NOMO-1 (cell line): ENCODE measurements at regions not wholly inside any gene's neighbourhood (a gene's known extent, or its start where the extent isn't known, plus 50 kb on each side); places are given as distances from the start of the nearest gene placed in this dataset.

ENCODE experiments used
- DNase-seq, 2 experiments: peaks; one replicate each; lab custom pipeline; 2025; ENCODE audit not compliant: unreplicated experiment in 2 of 2; lab: John Stamatoyannopoulos, UW

GRCh38 chr13:90974249-90974975 lies 373.1 kb upstream of the MIR17HG start:
- DNase-seq: no peak

DNA sequence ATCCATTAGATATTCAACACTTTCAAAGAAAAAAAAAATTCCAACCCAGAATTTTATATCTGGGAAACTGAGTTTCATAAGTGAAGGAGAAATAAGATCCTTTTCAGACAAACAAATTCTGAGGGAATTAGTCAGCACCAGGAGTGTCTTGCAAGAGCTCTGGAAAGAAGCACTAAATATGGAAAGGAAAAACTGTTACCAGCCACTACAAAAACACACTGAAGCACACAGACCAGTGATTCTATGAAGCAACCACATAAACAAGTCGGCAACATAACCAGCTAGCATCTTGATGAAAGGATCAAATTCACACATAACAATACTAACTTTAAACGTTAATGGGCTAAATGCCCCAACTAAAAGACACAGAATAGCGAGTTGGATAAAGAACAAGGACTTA lies 368.4 kb upstream of the MIR17HG start:
- no peak for DNase-seq

DNA sequence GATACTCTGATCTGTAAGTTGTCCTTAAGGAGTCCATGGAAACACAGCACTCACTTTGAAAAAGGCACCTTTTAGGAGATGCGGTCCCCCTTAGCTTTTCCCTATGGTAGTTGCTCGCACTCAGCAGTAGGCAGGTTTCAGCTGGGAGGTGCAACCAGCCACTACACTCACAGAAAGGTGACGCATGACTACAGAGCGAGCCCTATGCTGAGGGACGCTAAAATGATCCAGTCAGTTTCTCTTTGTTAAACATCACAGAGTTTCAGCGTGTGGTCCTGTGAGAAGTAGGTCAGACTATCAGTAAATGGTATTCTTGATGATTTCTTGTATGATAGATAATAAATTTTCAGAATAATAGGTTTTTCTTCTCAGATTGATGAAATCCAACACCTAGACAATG lies 362.7 kb upstream of the MIR17HG start:
- no peak for DNase-seq

GRCh38 chr13:90995001-90995400 lies 352.5 kb upstream of the MIR17HG start:
- DNase-seq: no peak

DNA sequence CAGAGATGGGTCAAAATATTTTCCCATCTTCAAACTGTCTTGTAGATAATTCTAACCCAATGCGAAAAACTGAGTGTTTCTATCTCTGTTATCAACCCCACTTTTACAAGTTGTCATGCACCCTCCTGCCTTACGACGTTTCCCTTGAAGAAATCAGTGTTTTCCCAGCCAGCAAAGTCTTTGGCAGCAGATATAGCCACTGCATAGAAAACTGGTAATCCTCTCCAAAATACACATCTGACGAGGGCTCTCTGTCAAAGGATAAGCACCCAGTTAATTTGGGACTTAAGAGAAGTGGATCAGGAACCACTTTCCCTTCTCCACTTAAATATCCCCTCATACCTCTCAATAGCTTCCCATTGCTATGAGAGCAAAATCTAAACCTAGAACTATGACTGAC lies 351.9 kb upstream of the MIR17HG start:
- DNase-seq: no peak

GRCh38 chr13:90997951-90998350 lies 349.5 kb upstream of the MIR17HG start:
- no peak for DNase-seq

DNA sequence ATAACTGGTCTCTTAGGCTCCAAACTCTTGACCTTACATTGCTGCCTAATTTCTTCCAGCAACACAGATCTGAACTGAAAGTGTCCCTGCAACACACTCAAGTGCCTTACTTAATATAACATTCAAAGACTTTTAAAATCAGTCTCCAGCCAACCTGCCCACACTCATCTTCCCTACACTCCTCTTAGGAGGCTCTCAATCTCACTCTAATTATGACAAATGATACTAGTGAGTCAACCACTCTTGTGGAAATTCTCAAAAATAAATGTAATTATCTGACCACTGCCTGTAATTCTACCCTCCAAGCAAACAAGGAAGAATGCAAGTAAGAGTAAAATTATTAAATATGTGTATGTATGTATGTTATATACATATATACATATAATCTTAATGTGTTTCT lies 348.1 kb upstream of the MIR17HG start:
- no peak for DNase-seq

- DNase-seq: no peak
Measured at GRCh38 chr13:91001371-91001770, 346.1 kb upstream of the MIR17HG start.

DNA sequence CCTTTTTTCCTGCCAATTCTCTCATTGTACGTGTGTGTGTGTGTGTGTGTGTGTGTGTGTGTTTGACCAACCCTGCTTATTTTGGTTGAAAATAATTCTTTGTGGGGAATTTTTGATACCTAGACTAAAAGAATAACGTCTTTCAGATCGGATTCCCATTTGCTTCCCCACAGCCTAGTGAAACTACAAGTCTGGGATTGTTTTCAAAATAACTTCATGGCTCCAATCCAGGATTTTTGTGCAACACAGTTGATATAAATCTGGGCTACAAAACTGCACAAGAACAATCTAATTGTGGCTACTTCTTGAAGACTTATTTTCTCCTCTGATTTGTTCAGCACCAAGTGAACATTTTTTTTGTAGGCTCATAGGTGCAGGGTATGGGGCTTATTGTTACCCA lies 332.8 kb upstream of the MIR17HG start:
- DNase-seq: no peak

DNA sequence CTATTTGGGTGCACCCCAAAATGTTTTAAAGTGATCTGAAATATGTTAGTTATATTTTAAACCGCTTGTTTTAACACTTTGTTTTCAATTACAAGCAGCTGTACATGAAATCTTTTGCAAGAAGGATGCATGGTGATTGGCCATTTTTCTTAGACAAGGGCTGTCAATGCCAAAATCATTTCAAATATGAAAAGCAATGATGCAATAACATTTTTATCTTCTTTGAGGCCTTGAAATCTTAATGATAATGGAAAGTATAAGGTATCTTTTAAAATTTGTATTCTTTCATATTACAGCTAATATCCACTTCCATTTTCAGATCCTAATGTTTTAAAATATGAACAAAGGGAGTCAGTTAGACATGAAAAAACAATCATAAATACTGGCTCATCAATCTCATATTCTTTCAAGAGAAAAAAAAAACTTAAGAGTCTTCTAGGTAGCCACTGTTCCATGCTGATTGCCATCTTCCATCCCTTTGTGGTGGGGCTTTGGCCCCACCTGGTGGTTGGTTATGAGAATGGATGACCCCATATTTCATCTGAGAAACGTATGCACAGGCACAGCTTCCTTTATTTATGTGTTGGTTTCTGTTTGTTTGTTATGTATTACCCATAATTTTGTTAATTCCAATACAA lies 330.3 kb upstream of the MIR17HG start:
- peak; percentile 83 to 84 for DNase-seq

DNA sequence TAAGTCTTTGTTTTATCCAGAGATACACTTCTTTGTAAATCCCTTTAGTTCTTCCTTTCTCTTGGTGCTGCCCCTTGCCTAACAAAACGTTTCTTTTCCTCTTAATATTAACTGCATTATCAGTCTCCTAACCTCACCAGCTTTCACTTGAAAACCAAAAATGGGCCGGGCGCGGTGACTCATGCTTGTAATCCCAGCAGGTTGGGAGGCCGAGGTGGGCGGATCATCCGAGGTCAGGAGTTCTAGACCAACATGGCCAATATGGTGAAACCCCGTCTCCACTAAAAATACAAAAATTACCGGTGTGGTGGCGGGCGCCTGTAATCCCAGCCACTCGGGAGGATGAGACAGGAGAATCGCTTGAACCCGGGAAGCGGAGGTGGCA lies 329.8 kb upstream of the MIR17HG start:
- DNase-seq: peak; percentile 70 to 83

DNA sequence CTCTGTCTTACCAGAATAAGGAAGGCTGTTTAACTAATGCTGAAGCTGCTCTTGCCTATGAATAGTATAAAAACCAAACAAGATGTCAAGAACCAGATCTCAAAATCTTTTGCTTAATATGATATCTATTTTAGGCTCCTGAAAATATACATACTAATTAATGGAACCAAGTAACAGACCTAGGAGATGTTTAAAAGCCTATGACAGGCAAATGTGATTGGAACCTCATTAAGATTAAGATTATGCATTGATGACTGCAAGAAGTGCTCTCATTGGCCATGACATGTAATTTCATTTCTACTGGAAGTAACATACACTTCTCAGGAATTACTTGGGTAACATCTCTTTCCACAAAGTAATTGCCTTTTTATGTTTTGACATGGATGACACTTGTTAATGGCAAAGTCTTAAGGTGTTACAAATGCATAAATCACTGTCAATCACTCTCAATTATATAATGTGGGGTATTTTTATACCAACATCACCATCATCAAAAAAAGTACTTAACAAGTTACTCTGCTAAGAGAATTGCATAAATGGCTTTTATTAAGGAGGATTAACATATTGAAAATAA lies 326.9 kb upstream of the MIR17HG start:
- DNase-seq: no peak

GRCh38 chr13:91024157-91024792 lies 323.2 kb upstream of the MIR17HG start:
- DNase-seq: no peak

- no peak for DNase-seq
Measured at GRCh38 chr13:91025442-91025841, 322.0 kb upstream of the MIR17HG start.

- DNase-seq: no peak
Measured at GRCh38 chr13:91031508-91031907, 316.0 kb upstream of the MIR17HG start.

GRCh38 chr13:91032104-91032503 lies 315.4 kb upstream of the MIR17HG start:
- DNase-seq: no peak

GRCh38 chr13:91036886-91037285 lies 310.6 kb upstream of the MIR17HG start:
- DNase-seq: no peak

DNA sequence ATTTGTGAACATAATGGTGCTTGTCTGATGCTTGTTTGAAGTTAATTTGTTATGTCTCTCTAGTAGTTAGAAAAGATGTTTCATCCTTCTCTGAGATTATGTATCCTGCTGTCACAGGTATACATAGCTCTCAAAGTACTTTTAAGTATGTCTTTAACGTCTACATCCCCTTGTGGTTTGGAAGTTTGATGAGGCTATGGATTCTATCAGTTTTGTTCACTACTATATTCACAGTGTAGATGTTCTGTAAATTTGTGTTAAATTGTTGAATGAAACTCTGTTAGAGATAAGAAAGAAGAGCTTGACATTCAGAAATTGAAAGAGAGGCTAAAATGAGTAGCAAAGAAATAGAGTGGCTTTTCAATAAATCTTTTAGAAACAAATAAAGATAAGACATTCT lies 304.6 kb upstream of the MIR17HG start:
- no peak for DNase-seq

DNA sequence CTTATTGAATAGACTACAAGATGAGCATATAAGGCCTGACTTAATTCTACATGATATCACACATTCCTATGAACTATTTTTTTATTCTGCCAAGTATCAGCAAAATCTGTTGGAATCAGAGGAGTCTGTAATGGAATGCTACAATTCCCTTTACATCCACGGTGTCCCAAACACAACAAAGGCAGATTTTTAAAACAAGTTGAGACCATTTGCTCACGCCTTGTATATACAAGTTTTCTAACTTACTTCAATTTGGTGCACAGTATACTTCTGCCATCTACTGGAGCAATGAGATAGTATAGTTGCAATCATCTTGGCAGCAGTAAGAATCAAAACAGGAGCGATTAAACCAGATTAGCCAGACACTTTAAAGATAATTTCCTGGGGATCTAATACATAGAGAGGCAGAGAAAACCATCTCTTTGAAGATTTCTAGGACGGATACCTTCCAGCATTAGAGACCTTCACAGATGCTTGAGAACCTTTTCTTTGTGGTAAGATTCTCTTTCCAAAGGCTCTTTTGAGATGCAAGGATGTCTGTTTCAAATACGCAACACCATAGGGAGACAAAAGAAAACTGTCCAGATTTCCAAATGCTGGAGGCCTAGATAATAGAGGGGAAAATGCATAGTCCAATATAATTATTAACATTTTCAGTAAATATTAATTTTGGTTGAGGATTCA lies 302.0 kb upstream of the MIR17HG start:
- peak in 1 of 2 experiments; percentile 15 for DNase-seq

DNA sequence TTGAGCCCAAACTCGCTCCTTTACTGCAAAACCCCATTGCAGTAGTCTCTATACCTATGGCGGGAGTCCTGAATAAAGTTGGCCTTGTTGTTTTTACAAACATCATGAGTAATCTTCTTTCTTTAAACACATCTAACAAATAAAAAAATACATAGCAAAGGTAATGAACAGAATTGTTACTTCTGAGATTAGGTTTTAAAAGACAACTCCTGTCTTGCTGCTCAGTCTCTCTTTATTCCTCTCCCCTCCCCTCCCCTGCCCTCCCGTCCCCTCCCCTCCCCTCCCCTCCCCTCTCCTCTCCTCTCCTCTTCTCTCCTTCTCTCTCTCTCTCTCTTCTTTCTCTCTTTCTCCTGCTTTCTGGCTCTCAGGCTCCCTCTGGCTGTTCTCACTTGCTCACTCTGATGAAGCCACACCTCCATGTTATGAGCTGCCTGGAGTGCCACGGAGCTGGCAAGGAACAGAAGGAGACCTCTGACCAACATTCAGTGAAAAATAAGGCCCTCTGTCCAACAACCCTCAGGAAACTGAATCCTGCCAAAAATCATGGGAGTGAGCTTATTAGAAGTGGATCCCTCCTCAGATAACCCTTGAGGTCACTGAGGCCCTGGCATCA lies 300.7 kb upstream of the MIR17HG start:
- DNase-seq: no peak

- DNase-seq: no peak
Measured at GRCh38 chr13:91050970-91051369, 296.5 kb upstream of the MIR17HG start.
